Ascending aorta (tissue), 2 donors: ENCODE measurements at regions not wholly inside any gene's neighbourhood (a gene's known extent, or its start where the extent isn't known, plus 50 kb on each side); places are given as distances from the start of the nearest gene placed in this dataset.

Experiments
- DNase-seq, 2 donors: peaks; one replicate each; pipeline ENCODE4 v3.0.0-alpha.2; 2019; ENCODE audit warnings: low spot score in 2 of 2
- H3K27ac ChIP-seq, 2 donors: fragments of 200-600 bp; sonication (generic); one replicate each; pipeline ENCODE4 v1.5.1; 2016 to 2017; ENCODE audit warnings: mild to moderate bottlenecking in 1 of 2
- H3K27me3 ChIP-seq: fragments of 200-600 bp; sonication (generic); one replicate; pipeline ENCODE4 v1.5.1; 2017
- H3K36me3 ChIP-seq, 2 donors: fragments of 200-600 bp; sonication (generic); one replicate each; pipeline ENCODE4 v1.5.1; 2016
- H3K4me1 ChIP-seq, 2 donors: fragments of 200-600 bp; sonication (generic); one replicate each; pipeline ENCODE4 v1.5.1; 2016 to 2017; ENCODE audit warnings: mild to moderate bottlenecking in 1 of 2
- H3K4me3 ChIP-seq, 2 donors: fragments of 200-600 bp; sonication (generic); one replicate each; pipeline ENCODE4 v1.5.1; 2016 to 2017; ENCODE audit warnings: mild to moderate bottlenecking in 1 of 2
- H3K9me3 ChIP-seq, 2 donors: fragments of 200-600 bp; sonication (generic); one replicate each; pipeline ENCODE4 v1.5.1; 2016
- CTCF ChIP-seq, 3 experiments: fragments of 200-600 bp in 2 of 3; fragments of 450-650 bp in 1 of 3; sonication (generic) in 2 of 3; IDR thresholded peaks; one replicate each; pipeline ENCODE4 v1.5.1; 2016 to 2019; ENCODE audit warnings: antibody characterized with exemption in 3 of 3, mild to moderate bottlenecking in 1 of 3, moderate library complexity in 1 of 3
- intact Hi-C: fragments of 100-400 bp; cut with DNase I; formaldehyde crosslinking; loops from one replicate; pipeline ENCODE4 v1.15.1; 2023

GRCh38 chr14:71489742-71490141 is 442.5 kb upstream of the RGS6 start:
- H3K4me1 ChIP-seq = peaks cover 9 to 29% of the 10 kb centered on the region in 2 donors
- no peaks in the 10 kb centered on the region for H3K9me3 ChIP-seq
- intact Hi-C loops = no loop called here
- H3K27ac ChIP-seq = peak overlapping the region; percentile 41 to 51
- H3K36me3 ChIP-seq = no peaks in the 10 kb centered on the region
- no peaks in the 10 kb centered on the region for H3K27me3 ChIP-seq
- TF ChIP-seq CTCF (IDR thresholded peaks at IDR 0.05) = no peak
- DNase-seq = no peak
- H3K4me3 ChIP-seq = no peak overlapping the region

- H3K9me3 ChIP-seq = no peaks in the 10 kb centered on the region
- H3K27me3 ChIP-seq = no peaks in the 10 kb centered on the region
- H3K36me3 ChIP-seq = no peaks in the 10 kb centered on the region
- intact Hi-C loops = no loop called here
- TF ChIP-seq CTCF (IDR thresholded peaks at IDR 0.05) = no peak
- peak overlapping the region in 1 of 2 donors; percentile 24 for H3K27ac ChIP-seq
- DNase-seq = no peak
- H3K4me1 ChIP-seq = peaks cover 9 to 21% of the 10 kb centered on the region in 2 donors
- H3K4me3 ChIP-seq = no peak overlapping the region
These were observed 440.3 kb upstream of the RGS6 start for GRCh38 chr14:71491931-71492330.

GRCh38 chr14:71492346-71492745 is 439.9 kb upstream of the RGS6 start:
- H3K36me3 ChIP-seq = no peaks in the 10 kb centered on the region
- no peak overlapping the region for H3K4me3 ChIP-seq
- no peak for DNase-seq
- peaks cover 9 to 17% of the 10 kb centered on the region in 2 donors for H3K4me1 ChIP-seq
- H3K27me3 ChIP-seq = no peaks in the 10 kb centered on the region
- TF ChIP-seq CTCF (IDR thresholded peaks at IDR 0.05) = no peak
- intact Hi-C loops = no loop called here
- peak overlapping the region in 1 of 2 donors; percentile 30 for H3K27ac ChIP-seq
- no peaks in the 10 kb centered on the region for H3K9me3 ChIP-seq

GRCh38 chr14:71497645-71498086 is 434.6 kb upstream of the RGS6 start:
- H3K36me3 ChIP-seq = no peaks in the 10 kb centered on the region
- intact Hi-C loops = no loop called here
- peak overlapping the region in 1 of 2 donors; percentile 14 for H3K4me3 ChIP-seq
- no peaks in the 10 kb centered on the region for H3K27me3 ChIP-seq
- peaks cover 0 to 3% of the 10 kb centered on the region in 2 donors for H3K4me1 ChIP-seq
- no peak for TF ChIP-seq CTCF (IDR thresholded peaks at IDR 0.05)
- DNase-seq = no peak
- H3K27ac ChIP-seq = no peak overlapping the region
- no peaks in the 10 kb centered on the region for H3K9me3 ChIP-seq

GRCh38 chr14:71498212-71498611 is 434.0 kb upstream of the RGS6 start:
- H3K27me3 ChIP-seq = no peaks in the 10 kb centered on the region
- H3K9me3 ChIP-seq = no peaks in the 10 kb centered on the region
- no peak for DNase-seq
- peak overlapping the region in 1 of 2 donors; percentile 14 for H3K4me3 ChIP-seq
- H3K36me3 ChIP-seq = no peaks in the 10 kb centered on the region
- H3K4me1 ChIP-seq = peaks cover 0 to 3% of the 10 kb centered on the region in 2 donors
- no peak for TF ChIP-seq CTCF (IDR thresholded peaks at IDR 0.05)
- intact Hi-C loops = no loop called here
- H3K27ac ChIP-seq = no peak overlapping the region

GRCh38 chr14:71499018-71499417 is 433.2 kb upstream of the RGS6 start:
- no peak overlapping the region for H3K27ac ChIP-seq
- H3K4me3 ChIP-seq = no peak overlapping the region
- no peaks in the 10 kb centered on the region for H3K36me3 ChIP-seq
- no peak for DNase-seq
- intact Hi-C loops = no loop called here
- no peaks in the 10 kb centered on the region for H3K27me3 ChIP-seq
- H3K9me3 ChIP-seq = no peaks in the 10 kb centered on the region
- peaks cover 0 to 3% of the 10 kb centered on the region in 2 donors for H3K4me1 ChIP-seq
- TF ChIP-seq CTCF (IDR thresholded peaks at IDR 0.05) = no peak
